ENCODE measurements at regions not wholly inside any gene's neighbourhood (a gene's known extent, or its start where the extent isn't known, plus 50 kb on each side); places are given as distances from the start of the nearest gene placed in this dataset.

GRCh38 chr11:122313581-122313980, 197.6 kb upstream of the BLID start:
- no peak for DNase-seq

- DNase-seq = no peak
These were observed 195.3 kb upstream of the BLID start for GRCh38 chr11:122311216-122311755.

GRCh38 chr11:122310766-122311165, 194.8 kb upstream of the BLID start:
- DNase-seq = no peak

- DNase-seq = no peak
These were observed 193.4 kb upstream of the BLID start for GRCh38 chr11:122309262-122309925.

GRCh38 chr11:122308226-122308625, 192.2 kb upstream of the BLID start:
- DNase-seq = no peak

GRCh38 chr11:122307476-122308035, 191.5 kb upstream of the BLID start:
- DNase-seq = no peak

- DNase-seq = no peak
These were observed 190.9 kb upstream of the BLID start for GRCh38 chr11:122306831-122307391.

- DNase-seq = no peak
These were observed 189.7 kb upstream of the BLID start for GRCh38 chr11:122305426-122306320.

GRCh38 chr11:122304973-122305372, 189.0 kb upstream of the BLID start:
- no peak for DNase-seq

- no peak for DNase-seq
These were observed 188.3 kb upstream of the BLID start for GRCh38 chr11:122304306-122304705.

GRCh38 chr11:122294041-122294440, 178.0 kb upstream of the BLID start:
- no peak for DNase-seq

- DNase-seq = no peak
These were observed 177.4 kb upstream of the BLID start for GRCh38 chr11:122293296-122294023.

GRCh38 chr11:122287401-122287800, 171.4 kb upstream of the BLID start:
- DNase-seq = no peak

GRCh38 chr11:122285070-122285988, 169.3 kb upstream of the BLID start:
- DNase-seq = no peak

GRCh38 chr11:122280870-122281269, 164.9 kb upstream of the BLID start:
- no peak for DNase-seq

- no peak for DNase-seq
These were observed 163.2 kb upstream of the BLID start for GRCh38 chr11:122279194-122279593.

- DNase-seq = no peak
These were observed 161.5 kb upstream of the BLID start for GRCh38 chr11:122277493-122277892.

GRCh38 chr11:122276221-122276620, 160.2 kb upstream of the BLID start:
- no peak for DNase-seq

GRCh38 chr11:122275508-122275907, 159.5 kb upstream of the BLID start:
- no peak for DNase-seq

- no peak for DNase-seq
These were observed 157.6 kb upstream of the BLID start for GRCh38 chr11:122273476-122274191.

Data from right kidney (tissue), 1 donor.